Lower leg skin (tissue), 3 donors: ENCODE measurements at regions not wholly inside any gene's neighbourhood (a gene's known extent, or its start where the extent isn't known, plus 50 kb on each side); places are given as distances from the start of the nearest gene placed in this dataset.

Experiments used
- POLR2A ChIP-seq, 2 donors: fragments of 450-650 bp; IDR thresholded peaks; one replicate each; pipeline ENCODE4 v1.6.1; 2016 to 2017; ENCODE audit warnings: antibody characterized with exemption in 2 of 2, mild to moderate bottlenecking in 1 of 2, moderate library complexity in 1 of 2
- TF ChIP-seq, protein P1 (sequence below), 3 donors: fragments of 450-650 bp; IDR thresholded peaks; one replicate each; pipeline ENCODE4 v1.5.1; 2016; ENCODE audit warnings: antibody characterized with exemption in 3 of 3, mild to moderate bottlenecking in 3 of 3, moderate library complexity in 2 of 3

GRCh38 chr1:36644556-36644955 lies 161.8 kb upstream of the CSF3R start:
- no peak for TF ChIP-seq POLR2A (IDR thresholded peaks at IDR 0.05)
- TF ChIP-seq, protein P1, sequence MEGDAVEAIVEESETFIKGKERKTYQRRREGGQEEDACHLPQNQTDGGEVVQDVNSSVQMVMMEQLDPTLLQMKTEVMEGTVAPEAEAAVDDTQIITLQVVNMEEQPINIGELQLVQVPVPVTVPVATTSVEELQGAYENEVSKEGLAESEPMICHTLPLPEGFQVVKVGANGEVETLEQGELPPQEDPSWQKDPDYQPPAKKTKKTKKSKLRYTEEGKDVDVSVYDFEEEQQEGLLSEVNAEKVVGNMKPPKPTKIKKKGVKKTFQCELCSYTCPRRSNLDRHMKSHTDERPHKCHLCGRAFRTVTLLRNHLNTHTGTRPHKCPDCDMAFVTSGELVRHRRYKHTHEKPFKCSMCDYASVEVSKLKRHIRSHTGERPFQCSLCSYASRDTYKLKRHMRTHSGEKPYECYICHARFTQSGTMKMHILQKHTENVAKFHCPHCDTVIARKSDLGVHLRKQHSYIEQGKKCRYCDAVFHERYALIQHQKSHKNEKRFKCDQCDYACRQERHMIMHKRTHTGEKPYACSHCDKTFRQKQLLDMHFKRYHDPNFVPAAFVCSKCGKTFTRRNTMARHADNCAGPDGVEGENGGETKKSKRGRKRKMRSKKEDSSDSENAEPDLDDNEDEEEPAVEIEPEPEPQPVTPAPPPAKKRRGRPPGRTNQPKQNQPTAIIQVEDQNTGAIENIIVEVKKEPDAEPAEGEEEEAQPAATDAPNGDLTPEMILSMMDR (IDR thresholded peaks at IDR 0.05): no peak
